ENCODE measurements at regions not wholly inside any gene's neighbourhood (a gene's known extent, or its start where the extent isn't known, plus 50 kb on each side); places are given as distances from the start of the nearest gene placed in this dataset.

- DNase-seq (ENCODE audit: low spot score in 2 of 2): no peak
- Histone ChIP-seq H3K4me3 (no peak overlapping the region), H3K27ac (no peak overlapping the region), H3K9me3 (no peaks in the 10 kb centered on the region), H3K36me3 (no peaks in the 10 kb centered on the region), H3K4me1 (no peaks in the 10 kb centered on the region), H3K27me3 (peaks cover 0 to 4% of the 10 kb centered on the region in 2 donors)
- TF ChIP-seq POLR2AphosphoS5 (IDR thresholded peaks at IDR 0.05) (no peak), CTCF (IDR thresholded peaks at IDR 0.05) (no peak), POLR2A (IDR thresholded peaks at IDR 0.05) (no peak)
- intact Hi-C loops (cut with DNase I; ENCODE audit: low total_unique reads): no loop called here
Measured at GRCh38 chr2:199696048-199696447, 154.9 kb downstream of the FTCDNL1 start.

- intact Hi-C loops (cut with DNase I; ENCODE audit: low total_unique reads): no loop called here
- TF ChIP-seq POLR2AphosphoS5 (IDR thresholded peaks at IDR 0.05): no peak
- TF ChIP-seq POLR2A (IDR thresholded peaks at IDR 0.05): no peak
- TF ChIP-seq CTCF (IDR thresholded peaks at IDR 0.05): no peak
- no peak overlapping the region for H3K27ac ChIP-seq
- no peaks in the 10 kb centered on the region for H3K9me3 ChIP-seq
- H3K4me1 ChIP-seq: no peaks in the 10 kb centered on the region
- H3K4me3 ChIP-seq: no peak overlapping the region
- no peak for DNase-seq (ENCODE audit: low spot score in 2 of 2)
- no peaks in the 10 kb centered on the region for H3K36me3 ChIP-seq
- peaks cover 0 to 4% of the 10 kb centered on the region in 2 donors for H3K27me3 ChIP-seq
Measured at GRCh38 chr2:199693861-199694260, 157.1 kb downstream of the FTCDNL1 start.

GRCh38 chr2:199692489-199692888 lies 158.5 kb downstream of the FTCDNL1 start:
- DNase-seq (ENCODE audit: low spot score in 2 of 2): no peak
- Histone ChIP-seq H3K27me3 (peaks cover 0 to 4% of the 10 kb centered on the region in 2 donors), H3K27ac (no peak overlapping the region), H3K4me3 (no peak overlapping the region), H3K9me3 (no peaks in the 10 kb centered on the region), H3K36me3 (no peaks in the 10 kb centered on the region), H3K4me1 (no peaks in the 10 kb centered on the region)
- TF ChIP-seq POLR2AphosphoS5 (IDR thresholded peaks at IDR 0.05) (no peak), POLR2A (IDR thresholded peaks at IDR 0.05) (no peak), CTCF (IDR thresholded peaks at IDR 0.05) (no peak)
- intact Hi-C loops (cut with DNase I; ENCODE audit: low total_unique reads): no loop called here

GRCh38 chr2:199690225-199690624 lies 160.8 kb downstream of the FTCDNL1 start:
- no peaks in the 10 kb centered on the region for H3K4me1 ChIP-seq
- TF ChIP-seq POLR2AphosphoS5 (IDR thresholded peaks at IDR 0.05) (no peak), POLR2A (IDR thresholded peaks at IDR 0.05) (no peak), CTCF (IDR thresholded peaks at IDR 0.05) (no peak)
- no peak for DNase-seq (ENCODE audit: low spot score in 2 of 2)
- no peaks in the 10 kb centered on the region for H3K27me3 ChIP-seq
- H3K36me3 ChIP-seq: no peaks in the 10 kb centered on the region
- H3K27ac ChIP-seq: no peak overlapping the region
- intact Hi-C loops (cut with DNase I; ENCODE audit: low total_unique reads): no loop called here
- H3K9me3 ChIP-seq: no peaks in the 10 kb centered on the region
- no peak overlapping the region for H3K4me3 ChIP-seq

GRCh38 chr2:199685669-199686068 lies 165.3 kb downstream of the FTCDNL1 start:
- no peak overlapping the region for H3K27ac ChIP-seq
- H3K36me3 ChIP-seq: no peaks in the 10 kb centered on the region
- no peaks in the 10 kb centered on the region for H3K4me1 ChIP-seq
- no peaks in the 10 kb centered on the region for H3K9me3 ChIP-seq
- no peaks in the 10 kb centered on the region for H3K27me3 ChIP-seq
- intact Hi-C loops (cut with DNase I; ENCODE audit: low total_unique reads): no loop called here
- TF ChIP-seq CTCF (IDR thresholded peaks at IDR 0.05) (no peak), POLR2AphosphoS5 (IDR thresholded peaks at IDR 0.05) (no peak), POLR2A (IDR thresholded peaks at IDR 0.05) (no peak)
- no peak for DNase-seq (ENCODE audit: low spot score in 2 of 2)
- no peak overlapping the region for H3K4me3 ChIP-seq
